A204.1 (cell line): ENCODE measurements at regions not wholly inside any gene's neighbourhood (a gene's known extent, or its start where the extent isn't known, plus 50 kb on each side); places are given as distances from the start of the nearest gene placed in this dataset.
"Not testable (repeated sequence)": the region's sequence is repeated elsewhere in the genome, so short reads cannot be mapped to it uniquely, and the experiment has no call there.

ENCODE experiments used
- FAIRE-seq: peaks from 2 replicates; lab custom pipeline; 2012; peaks lifted over from hg19 to GRCh38; lab: Jason Lieb, UNC

GRCh38 chr2:57598551-57598950 lies 448.1 kb upstream of the VRK2 start:
- FAIRE-seq, result no peak

GRCh38 chr2:57602733-57603132 lies 443.9 kb upstream of the VRK2 start:
- FAIRE-seq, result no peak

GRCh38 chr2:57614988-57615387 lies 431.6 kb upstream of the VRK2 start:
- FAIRE-seq, result no peak

- no peak for FAIRE-seq
These were observed 430.6 kb upstream of the VRK2 start for GRCh38 chr2:57615855-57616556.

- no peak for FAIRE-seq
These were observed 429.3 kb upstream of the VRK2 start for GRCh38 chr2:57617318-57617717.

- no peak for FAIRE-seq
These were observed 425.4 kb upstream of the VRK2 start for GRCh38 chr2:57621122-57621663.

- no peak for FAIRE-seq
These were observed 424.6 kb upstream of the VRK2 start for GRCh38 chr2:57622009-57622408.

- no peak for FAIRE-seq
These were observed 390.4 kb upstream of the VRK2 start for GRCh38 chr2:57656198-57656597.

- FAIRE-seq, result no peak
These were observed 377.0 kb upstream of the VRK2 start for GRCh38 chr2:57669570-57669969.

- no peak for FAIRE-seq
These were observed 372.6 kb upstream of the VRK2 start for GRCh38 chr2:57674025-57674424.

GRCh38 chr2:57674743-57675142 lies 371.9 kb upstream of the VRK2 start:
- no peak for FAIRE-seq

GRCh38 chr2:57677296-57677695 lies 369.3 kb upstream of the VRK2 start:
- FAIRE-seq, result no peak

GRCh38 chr2:57681650-57682049 lies 365.0 kb upstream of the VRK2 start:
- FAIRE-seq, result no peak

- no peak for FAIRE-seq
These were observed 361.6 kb upstream of the VRK2 start for GRCh38 chr2:57685032-57685431.

GRCh38 chr2:57692395-57692794 lies 354.2 kb upstream of the VRK2 start:
- FAIRE-seq, result no peak

- no peak for FAIRE-seq
These were observed 353.4 kb upstream of the VRK2 start for GRCh38 chr2:57693177-57693576.

GRCh38 chr2:57693965-57694364 lies 352.6 kb upstream of the VRK2 start:
- no peak for FAIRE-seq

- no peak for FAIRE-seq
These were observed 350.6 kb upstream of the VRK2 start for GRCh38 chr2:57696016-57696415.

- no peak for FAIRE-seq
These were observed 348.2 kb upstream of the VRK2 start for GRCh38 chr2:57698392-57698791.

GRCh38 chr2:57698935-57699449 lies 347.6 kb upstream of the VRK2 start:
- FAIRE-seq, result no peak

- FAIRE-seq, result no peak
These were observed 345.2 kb upstream of the VRK2 start for GRCh38 chr2:57701391-57701791.

- FAIRE-seq, result no peak
These were observed 343.2 kb upstream of the VRK2 start for GRCh38 chr2:57703407-57703806.

GRCh38 chr2:57707794-57708193 lies 338.8 kb upstream of the VRK2 start:
- not testable (repeated sequence) for FAIRE-seq

GRCh38 chr2:57711991-57712390 lies 334.6 kb upstream of the VRK2 start:
- no peak for FAIRE-seq
